LNCAP (cell line): ENCODE measurements at regions not wholly inside any gene's neighbourhood (a gene's known extent, or its start where the extent isn't known, plus 50 kb on each side); places are given as distances from the start of the nearest gene placed in this dataset.

ENCODE experiments used
- TF ChIP-seq, protein P1 (sequence below): fragments of 450-650 bp; IDR thresholded peaks from 2 replicates; pipeline ENCODE4 v1.5.1; 2017; ENCODE audit warnings: mild to moderate bottlenecking

DNA sequence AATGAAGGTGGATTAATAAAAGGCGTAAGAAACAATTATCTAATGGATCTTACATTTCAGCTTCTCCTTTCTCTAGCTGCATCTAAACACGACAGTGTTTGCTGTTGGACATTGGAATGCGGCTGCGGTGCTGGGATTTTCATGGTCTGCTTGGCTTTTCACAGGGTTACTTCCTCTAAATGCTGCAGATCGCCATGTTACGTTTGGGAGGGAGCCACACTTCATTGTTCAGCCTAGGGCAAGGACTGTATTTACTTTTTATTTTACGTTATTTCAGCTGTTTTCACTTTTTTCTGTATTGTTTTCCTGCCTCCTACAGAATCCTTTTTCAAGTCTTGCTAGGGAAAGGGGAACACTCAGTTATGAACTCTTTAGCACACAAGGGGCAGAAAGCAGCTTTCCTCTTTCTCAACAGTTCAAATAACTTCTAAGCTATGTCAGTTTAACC, 97.9 kb upstream of the MTHFD1L start:
- TF ChIP-seq, protein P1, sequence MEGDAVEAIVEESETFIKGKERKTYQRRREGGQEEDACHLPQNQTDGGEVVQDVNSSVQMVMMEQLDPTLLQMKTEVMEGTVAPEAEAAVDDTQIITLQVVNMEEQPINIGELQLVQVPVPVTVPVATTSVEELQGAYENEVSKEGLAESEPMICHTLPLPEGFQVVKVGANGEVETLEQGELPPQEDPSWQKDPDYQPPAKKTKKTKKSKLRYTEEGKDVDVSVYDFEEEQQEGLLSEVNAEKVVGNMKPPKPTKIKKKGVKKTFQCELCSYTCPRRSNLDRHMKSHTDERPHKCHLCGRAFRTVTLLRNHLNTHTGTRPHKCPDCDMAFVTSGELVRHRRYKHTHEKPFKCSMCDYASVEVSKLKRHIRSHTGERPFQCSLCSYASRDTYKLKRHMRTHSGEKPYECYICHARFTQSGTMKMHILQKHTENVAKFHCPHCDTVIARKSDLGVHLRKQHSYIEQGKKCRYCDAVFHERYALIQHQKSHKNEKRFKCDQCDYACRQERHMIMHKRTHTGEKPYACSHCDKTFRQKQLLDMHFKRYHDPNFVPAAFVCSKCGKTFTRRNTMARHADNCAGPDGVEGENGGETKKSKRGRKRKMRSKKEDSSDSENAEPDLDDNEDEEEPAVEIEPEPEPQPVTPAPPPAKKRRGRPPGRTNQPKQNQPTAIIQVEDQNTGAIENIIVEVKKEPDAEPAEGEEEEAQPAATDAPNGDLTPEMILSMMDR: no peak

DNA sequence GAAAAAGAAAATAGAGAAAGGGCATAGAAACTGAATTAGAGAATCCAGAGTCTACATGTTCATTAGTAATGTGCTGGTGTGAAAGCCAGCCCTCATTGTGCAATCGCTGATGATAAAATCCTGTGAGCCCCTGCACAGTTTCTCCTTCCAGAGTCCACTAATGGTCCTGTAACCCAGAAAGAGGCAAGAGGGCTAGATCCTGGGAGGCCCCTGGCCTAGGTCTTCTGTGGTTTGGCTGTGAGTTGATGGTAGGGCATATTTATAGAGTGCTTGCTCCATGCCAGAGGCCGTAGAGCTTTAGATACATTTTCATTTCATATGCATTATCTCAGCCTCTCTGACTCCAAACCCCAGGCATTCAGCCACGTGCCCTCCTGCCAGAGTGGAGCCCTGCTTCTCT, 94.9 kb upstream of the MTHFD1L start:
- TF ChIP-seq, protein P1: no peak

DNA sequence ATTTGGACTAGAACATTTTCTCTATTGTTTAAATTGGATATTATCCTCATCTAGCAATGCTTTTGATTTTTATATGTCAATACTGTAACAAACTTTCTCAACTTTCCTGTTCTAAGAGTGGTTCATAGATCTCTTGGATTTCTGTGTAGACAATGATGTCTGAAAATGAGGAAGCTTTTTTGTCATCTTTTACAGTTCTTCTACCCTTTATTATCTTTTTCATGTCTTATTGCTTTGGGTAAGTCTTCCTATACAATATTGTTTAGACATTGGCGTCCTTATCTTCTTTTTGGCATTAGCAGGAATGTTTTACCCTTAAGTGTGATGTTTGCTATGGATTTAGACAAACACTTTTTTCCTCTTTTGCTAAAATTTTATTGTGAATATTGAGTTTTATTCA, 91.5 kb upstream of the MTHFD1L start:
- TF ChIP-seq, protein P1: no peak

DNA sequence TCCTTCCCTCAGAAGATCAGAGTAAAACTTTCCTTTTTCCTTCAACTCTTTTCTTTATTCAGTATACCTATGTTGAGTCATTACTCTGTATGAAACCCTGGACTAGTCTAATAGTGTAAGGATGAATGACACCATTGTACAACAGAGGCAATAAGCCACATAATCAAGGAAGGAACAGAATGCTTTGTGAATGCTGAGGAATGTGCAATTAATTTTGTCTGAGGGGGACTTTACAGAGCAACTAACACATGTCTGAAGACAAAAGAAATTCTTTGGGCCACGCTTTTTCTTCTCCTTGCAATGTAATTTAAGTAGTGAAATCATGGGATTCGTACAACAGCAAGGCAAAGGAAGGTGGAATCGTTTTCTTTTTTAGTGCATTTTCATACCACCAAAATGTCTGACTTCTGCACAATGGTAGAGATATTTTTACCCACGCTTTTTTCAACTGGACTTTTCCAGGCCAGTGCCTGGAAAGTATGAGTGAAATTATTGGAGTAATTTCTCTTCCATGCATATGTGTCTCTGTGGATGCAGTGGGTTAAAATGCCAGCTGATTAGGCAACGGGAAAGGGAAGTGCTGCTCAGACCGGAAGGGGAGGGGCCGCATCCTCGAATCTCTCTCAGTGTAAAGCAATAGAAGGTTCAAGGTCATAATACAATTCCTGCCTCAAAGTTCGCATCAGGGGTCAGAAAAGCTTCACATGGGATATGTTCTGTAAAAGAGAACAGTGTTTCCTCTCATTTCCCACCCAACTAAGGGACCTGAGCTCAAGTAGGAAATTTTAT, 89.9 kb upstream of the MTHFD1L start:
- TF ChIP-seq, protein P1: no peak

DNA sequence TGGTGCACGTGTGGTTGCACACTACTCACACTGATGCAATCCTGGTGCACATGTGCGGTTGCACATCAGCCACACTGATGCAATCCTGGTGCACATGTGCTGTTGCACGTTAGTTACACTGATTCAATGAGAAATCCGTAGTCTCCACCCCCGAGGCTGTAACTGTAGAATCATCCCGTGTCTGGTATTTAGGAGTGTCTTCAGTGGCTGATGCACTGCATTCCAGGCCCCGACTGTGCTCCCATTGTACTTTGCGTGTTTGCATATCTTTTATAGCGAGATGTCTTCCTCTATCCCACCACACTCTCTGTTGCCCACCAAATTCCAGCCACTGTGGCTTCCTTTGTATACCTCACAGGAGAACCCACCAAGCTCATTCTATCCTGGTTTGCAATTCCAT, 87.8 kb upstream of the MTHFD1L start:
- TF ChIP-seq, protein P1: no peak

DNA sequence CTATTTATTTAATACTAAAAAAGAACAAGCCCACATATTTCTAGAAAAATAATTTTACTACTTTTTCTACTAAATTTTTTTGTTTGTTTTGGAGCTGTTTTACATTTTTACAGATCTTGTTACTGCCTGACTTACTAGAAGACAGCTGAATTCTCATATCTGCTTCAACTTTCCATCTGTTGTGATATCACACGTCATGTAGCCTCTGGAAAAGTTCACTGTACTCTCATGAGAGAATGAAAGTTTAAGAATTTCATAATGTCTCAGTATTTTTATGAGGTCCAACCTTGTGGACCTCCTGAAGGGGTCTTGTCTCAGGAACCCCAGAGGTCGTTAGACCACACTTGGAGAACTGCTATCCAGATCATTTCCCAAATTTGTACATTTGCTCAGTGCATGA, 81.7 kb upstream of the MTHFD1L start:
- TF ChIP-seq, protein P1: no peak

DNA sequence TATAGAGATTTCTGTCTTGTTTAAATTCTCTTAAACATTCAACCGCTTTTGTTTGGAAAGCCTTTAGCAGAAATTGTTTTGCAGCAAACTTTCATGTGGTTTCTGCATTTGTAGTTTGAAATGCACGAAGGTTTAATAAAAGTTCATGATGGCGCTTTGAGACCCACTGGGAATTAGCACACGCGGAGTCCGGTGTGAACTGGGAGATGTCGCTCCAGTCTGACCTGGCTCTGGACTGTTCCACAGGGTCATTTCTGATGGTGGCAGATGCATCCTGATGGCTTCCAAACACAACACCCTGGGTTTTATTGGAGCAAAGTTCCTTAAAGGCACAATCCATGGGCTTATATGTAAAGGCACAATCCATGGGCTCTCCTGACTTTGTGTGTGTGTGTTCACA, 78.1 kb upstream of the MTHFD1L start:
- TF ChIP-seq, protein P1: no peak
